Colon (tissue), 2 donors: ENCODE measurements at regions not wholly inside any gene's neighbourhood (a gene's known extent, or its start where the extent isn't known, plus 50 kb on each side); places are given as distances from the start of the nearest gene placed in this dataset.

Experiments
- FAIRE-seq: peaks from 2 replicates; lab custom pipeline; 2012; peaks lifted over from hg19 to GRCh38; lab: Jason Lieb, UNC
- donor health status: control.
- donor health status: control.

DNA sequence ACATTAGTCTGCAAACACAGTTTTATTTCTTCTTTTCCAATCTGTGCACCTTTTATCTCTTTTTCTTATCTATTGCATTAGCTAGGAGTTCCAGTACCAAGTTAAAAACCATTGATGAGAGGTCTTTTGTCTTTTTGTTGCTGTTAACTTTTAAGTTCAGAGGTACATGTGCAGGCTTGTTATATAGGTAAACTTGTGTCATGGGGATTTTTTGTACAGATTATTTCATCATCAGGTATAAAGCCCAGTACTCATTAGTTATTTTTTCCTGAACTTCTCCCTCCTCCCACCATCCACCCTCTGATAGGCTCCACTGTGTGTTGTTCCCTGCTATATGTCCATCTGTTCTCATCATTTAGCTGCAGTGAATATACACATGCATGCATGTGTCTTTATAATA, 349.9 kb downstream of the PDHA2 start:
- FAIRE-seq = no peak

DNA sequence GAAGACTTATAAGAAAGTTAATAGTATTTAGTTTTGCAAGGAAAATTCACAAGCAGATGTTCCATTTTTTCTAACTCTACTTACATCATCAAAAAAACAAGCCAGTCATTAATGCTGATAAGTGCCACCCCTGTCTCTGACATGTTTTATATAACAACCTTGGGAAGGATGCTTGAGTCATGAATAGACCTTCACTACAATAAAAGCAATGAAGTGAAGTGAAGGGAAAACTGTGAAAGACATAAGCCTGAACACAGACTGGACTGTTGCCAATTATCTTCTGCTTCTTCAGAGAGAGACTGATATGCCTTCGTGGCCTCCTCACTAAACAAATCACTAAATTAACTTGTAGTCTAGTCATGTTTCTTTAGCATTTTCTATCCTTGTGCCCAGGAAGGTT, 353.2 kb downstream of the PDHA2 start:
- FAIRE-seq = no peak

DNA sequence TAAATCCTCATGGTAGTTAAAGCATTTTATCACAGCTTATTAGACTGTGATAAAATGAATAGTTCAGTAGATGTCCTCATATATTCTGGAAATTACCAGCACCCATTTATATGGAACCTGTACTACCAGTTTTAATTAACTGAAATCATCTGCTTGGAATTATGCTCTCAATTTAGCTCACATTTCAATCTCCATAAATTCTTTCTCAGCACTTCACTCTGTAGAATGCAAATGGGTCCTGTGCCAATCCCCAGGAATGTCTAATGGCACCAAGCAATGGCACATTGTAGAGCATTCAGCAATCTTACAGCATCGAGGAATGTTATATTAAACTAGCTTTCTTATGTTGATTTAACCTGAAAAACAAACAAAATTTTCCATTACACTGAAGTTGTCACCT, 355.1 kb downstream of the PDHA2 start:
- no peak for FAIRE-seq

DNA sequence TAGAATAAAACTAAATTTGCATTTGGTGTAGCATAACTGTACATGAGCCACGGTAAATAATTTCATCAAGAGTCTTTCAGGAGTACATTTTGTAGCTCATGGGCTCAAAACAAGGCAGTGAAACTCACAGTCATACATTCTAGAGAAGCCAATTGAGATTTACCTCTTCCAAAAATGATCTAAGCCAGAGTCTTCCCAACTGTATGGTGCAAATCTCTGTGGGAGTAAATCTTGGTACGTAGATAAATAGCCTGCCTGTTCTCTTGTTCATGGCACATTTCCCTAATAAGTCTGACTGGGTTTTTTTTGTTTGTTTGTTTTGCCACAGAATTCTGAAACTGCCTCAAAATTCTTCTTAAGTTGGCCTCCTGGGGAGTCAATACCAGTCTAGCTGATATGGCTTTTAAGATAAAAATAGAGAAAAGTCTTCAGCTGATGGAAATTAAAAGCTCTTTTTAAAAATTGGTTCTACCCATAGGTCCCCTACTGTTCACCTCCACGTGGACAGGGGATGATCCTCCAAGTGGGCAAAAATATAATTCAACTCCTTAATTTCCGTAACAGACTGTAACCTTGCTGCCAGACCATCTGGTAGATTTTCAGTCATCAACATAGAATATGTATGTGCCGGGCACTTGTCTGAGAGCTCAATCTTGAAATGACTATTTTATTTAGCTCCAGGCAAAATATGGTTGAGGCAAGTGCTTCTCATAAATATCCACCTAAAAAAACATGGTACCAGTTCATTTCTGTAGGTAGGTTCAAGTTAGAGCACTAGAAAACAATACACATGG, 365.4 kb downstream of the PDHA2 start:
- no peak for FAIRE-seq

DNA sequence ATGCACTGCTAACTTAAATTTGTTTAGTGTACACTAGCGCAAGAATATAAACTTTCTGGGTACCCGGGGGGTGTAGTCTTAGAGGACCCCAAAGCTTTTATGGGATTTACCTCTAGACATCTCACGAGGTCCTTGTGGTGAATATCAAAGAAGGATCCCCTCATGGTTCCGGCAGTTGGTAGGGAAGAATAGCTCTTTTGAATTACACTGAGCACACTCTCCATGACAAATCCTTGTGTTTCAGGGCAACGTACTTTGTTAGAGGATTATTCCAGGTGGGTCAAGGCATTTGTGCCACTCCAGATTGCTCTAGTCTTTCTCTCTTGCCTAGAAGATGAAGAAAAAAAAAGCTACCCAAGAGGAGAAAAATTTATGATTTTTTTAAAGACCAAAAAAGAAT, 387.6 kb downstream of the PDHA2 start:
- no peak for FAIRE-seq

GRCh38 chr4:96228463-96228862, 388.6 kb downstream of the PDHA2 start:
- FAIRE-seq = no peak

DNA sequence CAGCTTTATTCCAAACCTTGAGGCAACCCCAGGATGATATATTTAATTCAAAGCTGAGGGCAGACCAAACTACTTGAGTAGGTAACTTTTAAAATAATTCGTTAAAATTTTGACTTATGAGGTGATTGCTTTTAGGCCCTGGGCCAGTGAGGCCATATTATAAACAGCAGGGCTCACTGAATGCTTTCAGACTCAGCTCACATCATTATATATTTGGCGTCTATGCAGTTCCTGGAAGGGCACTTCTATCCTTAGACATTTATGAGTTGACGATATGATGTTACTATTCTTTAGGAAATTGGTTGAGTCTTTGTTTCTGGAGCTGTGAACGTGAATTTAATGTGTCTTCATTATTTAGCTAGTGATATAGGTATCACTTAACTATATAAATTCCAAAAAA, 400.1 kb downstream of the PDHA2 start:
- FAIRE-seq = no peak

DNA sequence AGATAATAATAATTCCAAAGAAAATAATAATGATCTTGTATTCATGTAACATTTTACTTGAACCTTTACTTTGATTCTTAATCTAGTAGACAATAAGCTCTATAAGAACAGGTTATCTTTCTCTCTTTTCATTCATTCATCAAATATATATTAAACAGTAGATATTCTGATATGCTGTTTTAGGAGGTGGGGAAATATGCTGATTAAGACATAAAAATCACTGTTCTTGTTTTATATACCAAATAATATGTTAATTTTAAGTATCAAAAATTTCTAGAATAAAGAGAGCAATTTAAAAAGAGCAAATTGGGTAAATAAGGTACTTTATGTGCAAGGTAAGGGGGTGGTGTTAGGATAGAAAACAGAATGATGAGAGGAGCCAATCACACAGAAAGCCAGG, 401.9 kb downstream of the PDHA2 start:
- no peak for FAIRE-seq

- FAIRE-seq = no peak
Measured at GRCh38 chr4:96247096-96247495, 407.2 kb downstream of the PDHA2 start.

- no peak for FAIRE-seq
Measured at GRCh38 chr4:96248225-96248624, 408.3 kb downstream of the PDHA2 start.

DNA sequence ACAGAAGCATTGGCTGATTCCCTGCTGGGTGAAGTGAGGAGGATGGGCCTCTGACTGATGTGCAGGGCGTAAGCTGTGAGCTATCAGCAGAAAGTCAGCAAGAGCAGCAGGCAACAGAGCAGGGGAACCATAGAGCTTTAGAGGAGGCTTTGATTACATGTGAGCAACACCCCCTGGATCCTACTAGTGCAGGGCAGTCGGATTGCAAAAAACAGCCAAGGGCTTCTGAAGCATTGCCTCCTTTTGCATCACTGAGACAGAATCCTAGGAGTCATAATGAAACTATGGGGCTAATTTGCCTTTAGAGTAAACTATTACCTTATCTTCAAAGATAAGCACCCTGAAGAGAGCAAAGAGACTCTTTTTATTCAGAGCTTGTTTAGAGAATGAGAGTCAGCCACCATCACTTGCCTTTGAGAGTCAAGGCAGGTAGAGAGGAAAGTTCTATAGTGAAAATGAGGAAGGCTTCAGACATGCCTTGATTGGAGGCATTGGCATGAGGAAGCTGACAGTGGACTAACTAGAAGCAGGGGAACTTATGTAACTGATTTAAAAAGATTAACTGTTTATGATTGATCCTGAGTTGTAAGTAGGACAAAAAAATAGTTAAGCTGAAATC, 420.3 kb downstream of the PDHA2 start:
- FAIRE-seq = no peak

- no peak for FAIRE-seq
Measured at GRCh38 chr4:96262057-96262456, 422.2 kb downstream of the PDHA2 start.

DNA sequence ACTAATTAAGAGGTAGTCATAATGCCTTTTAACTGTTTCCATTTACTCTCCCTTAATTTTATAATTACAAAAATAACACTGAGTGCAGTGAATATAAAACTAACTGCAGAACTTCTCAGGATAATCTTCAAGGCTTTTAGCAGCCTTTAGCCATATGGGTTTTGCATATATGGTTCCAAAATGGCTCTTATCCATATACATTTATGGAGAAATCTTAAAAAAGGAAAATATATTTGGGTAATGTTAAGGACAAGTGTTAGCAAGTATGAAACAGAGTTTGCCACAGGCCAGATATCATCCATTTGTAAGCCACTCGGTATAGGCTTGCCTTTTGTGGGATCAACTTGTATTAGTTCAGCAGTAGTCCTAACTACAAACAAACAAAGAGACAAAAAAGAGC, 423.4 kb downstream of the PDHA2 start:
- no peak for FAIRE-seq

- FAIRE-seq = no peak
Measured at GRCh38 chr4:96264941-96265463, 425.1 kb downstream of the PDHA2 start.

GRCh38 chr4:96293806-96294205, 453.9 kb downstream of the PDHA2 start:
- FAIRE-seq = no peak

- FAIRE-seq = no peak
Measured at GRCh38 chr4:96295143-96295741, 455.3 kb downstream of the PDHA2 start.

DNA sequence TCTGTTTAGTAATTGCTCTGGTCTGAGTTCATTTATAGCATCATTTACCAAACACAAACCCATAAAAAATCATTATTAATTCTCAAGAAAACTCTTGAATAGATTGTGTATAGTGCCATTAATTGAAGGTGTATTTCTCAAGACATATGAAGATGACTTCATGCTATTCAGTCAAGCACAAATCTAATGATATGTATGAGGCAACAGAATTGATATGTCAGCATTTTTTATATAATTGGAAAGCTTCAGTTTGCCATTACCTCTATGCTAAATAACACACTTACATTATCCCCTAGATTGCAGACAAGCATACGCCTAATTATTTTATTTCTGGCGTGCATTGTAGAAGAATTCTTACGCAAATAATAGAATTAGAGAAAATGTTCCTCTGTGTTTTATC, 461.8 kb downstream of the PDHA2 start:
- no peak for FAIRE-seq

DNA sequence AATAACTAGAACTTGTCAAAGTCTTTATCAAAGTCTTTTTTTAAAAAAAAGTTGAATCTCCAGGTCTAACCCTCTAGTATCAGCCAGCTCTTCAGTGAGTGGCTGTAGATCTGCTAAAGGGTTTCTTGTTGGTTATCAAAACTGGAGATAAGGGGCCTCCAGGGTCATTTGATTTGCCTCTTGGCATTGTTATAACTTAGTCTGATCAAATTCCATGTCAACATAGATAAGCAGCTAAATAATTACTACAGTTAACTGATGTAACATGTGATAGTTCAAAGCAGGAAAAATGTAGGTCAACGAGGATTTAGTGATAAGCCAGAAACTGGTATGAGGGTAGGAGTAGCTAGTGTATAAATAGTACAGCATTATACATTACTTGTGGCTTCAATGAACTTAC, 465.1 kb downstream of the PDHA2 start:
- no peak for FAIRE-seq

DNA sequence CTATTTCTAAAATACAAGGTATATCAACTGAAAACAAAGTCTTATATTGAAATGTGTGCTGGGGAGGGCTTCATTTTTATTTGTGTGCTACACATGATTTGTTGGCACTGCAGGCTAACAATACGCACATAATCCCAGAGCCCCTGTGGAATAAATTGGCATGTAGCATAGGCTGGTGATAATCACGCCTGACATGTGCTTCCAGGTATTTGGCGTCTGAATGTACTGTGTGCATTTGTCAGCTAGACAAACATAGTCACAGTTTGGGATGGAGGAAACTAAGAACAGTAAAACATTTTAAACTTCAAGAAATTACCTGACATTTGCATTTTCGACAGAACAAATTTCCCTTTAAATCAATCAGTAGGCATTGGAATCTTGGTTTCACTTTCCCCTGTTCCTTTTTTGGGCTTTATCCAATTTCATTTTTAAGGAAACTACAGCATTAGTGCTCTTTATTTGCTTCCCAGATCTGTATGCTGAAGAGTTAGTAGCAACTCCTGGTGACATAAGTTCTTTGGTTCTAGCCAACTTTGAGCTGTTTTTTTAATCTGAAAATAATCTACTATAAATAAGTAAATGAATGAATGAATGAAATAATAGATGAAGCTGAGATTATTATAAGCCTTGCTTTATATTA, 472.3 kb downstream of the PDHA2 start:
- FAIRE-seq = no peak

GRCh38 chr4:96315815-96316214, 475.9 kb downstream of the PDHA2 start:
- no peak for FAIRE-seq

GRCh38 chr4:96316776-96317175, 476.9 kb downstream of the PDHA2 start:
- FAIRE-seq = no peak

- no peak for FAIRE-seq
Measured at GRCh38 chr4:96317891-96318290, 478.0 kb downstream of the PDHA2 start.

DNA sequence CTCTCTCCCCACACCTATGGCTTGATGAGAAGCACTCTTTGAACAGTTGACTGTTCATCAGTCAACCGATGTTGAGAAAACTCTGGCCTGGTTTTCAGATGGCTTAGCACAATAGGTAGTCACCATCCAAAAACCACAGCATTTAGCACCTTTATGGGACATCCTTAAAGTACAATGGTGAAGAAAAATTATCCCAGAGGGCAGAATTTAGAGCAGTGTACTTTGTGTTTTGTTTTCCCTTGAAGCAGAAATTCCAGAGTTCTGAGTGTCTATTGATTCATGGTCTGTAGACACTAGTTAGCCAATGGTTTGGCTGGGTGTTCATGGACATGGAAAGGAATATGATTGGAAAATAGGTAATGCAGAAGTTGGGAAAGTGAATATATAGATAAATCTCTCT, 487.0 kb downstream of the PDHA2 start:
- no peak for FAIRE-seq
